ENCODE measurements at regions not wholly inside any gene's neighbourhood (a gene's known extent, or its start where the extent isn't known, plus 50 kb on each side); places are given as distances from the start of the nearest gene placed in this dataset.

GRCh38 chr1:189356206-189356605, 1121.5 kb downstream of the BRINP3 start:
- ATAC-seq (no peak), DNase-seq (no peak)
- Histone ChIP-seq H3K27me3 (no peaks in the 10 kb centered on the region), H3K4me3 (no peak overlapping the region), H3K36me3 (replicated peaks in 1 of 2; ENCODE audit: insufficient read depth in 1 of 2, low read depth in 2 of 2) (no peaks in the 10 kb centered on the region), H3K4me1 (no peaks in the 10 kb centered on the region), H3K27ac (no peak overlapping the region), H3K9me3 (no peaks in the 10 kb centered on the region)
- intact Hi-C loops (cut with DNase I), result no loop called here
- TF ChIP-seq POLR2A (IDR thresholded peaks at IDR 0.05) (no peak), CTCF (IDR thresholded peaks at IDR 0.05) (no peak)

GRCh38 chr1:189357317-189357716, 1120.3 kb downstream of the BRINP3 start:
- ATAC-seq, result no peak
- H3K9me3 ChIP-seq, result no peaks in the 10 kb centered on the region
- no peaks in the 10 kb centered on the region for H3K27me3 ChIP-seq
- intact Hi-C loops (cut with DNase I), result no loop called here
- TF ChIP-seq POLR2A (IDR thresholded peaks at IDR 0.05), result no peak
- no peak for TF ChIP-seq CTCF (IDR thresholded peaks at IDR 0.05)
- no peak overlapping the region for H3K27ac ChIP-seq
- WGBS, 2 donors, result 74 to 92% methylated on average over 1 of the region's 1 CpG
- no peaks in the 10 kb centered on the region for H3K36me3 ChIP-seq (replicated peaks in 1 of 2; ENCODE audit: insufficient read depth in 1 of 2, low read depth in 2 of 2)
- DNase-seq, result no peak
- H3K4me3 ChIP-seq, result no peak overlapping the region
- H3K4me1 ChIP-seq, result no peaks in the 10 kb centered on the region

GRCh38 chr1:189369612-189370011, 1108.1 kb downstream of the BRINP3 start:
- intact Hi-C loops (cut with DNase I), result no loop called here
- Histone ChIP-seq H3K36me3 (replicated peaks in 1 of 2; ENCODE audit: insufficient read depth in 1 of 2, low read depth in 2 of 2) (no peaks in the 10 kb centered on the region), H3K27me3 (no peaks in the 10 kb centered on the region), H3K4me1 (no peaks in the 10 kb centered on the region), H3K9me3 (no peaks in the 10 kb centered on the region), H3K4me3 (no peak overlapping the region), H3K27ac (no peak overlapping the region)
- ATAC-seq (no peak), DNase-seq (no peak)
- TF ChIP-seq CTCF (IDR thresholded peaks at IDR 0.05) (no peak), POLR2A (IDR thresholded peaks at IDR 0.05) (no peak)

- H3K4me3 ChIP-seq, result no peak overlapping the region
- no peak for TF ChIP-seq POLR2A (IDR thresholded peaks at IDR 0.05)
- no peak for TF ChIP-seq CTCF (IDR thresholded peaks at IDR 0.05)
- WGBS, 2 donors, result 26 to 27% methylated on average over 3 of the region's 3 CpGs
- no peaks in the 10 kb centered on the region for H3K4me1 ChIP-seq
- DNase-seq (no peak), ATAC-seq (no peak)
- no peaks in the 10 kb centered on the region for H3K9me3 ChIP-seq
- H3K36me3 ChIP-seq (replicated peaks in 1 of 2; ENCODE audit: insufficient read depth in 1 of 2, low read depth in 2 of 2), result no peaks in the 10 kb centered on the region
- H3K27me3 ChIP-seq, result no peaks in the 10 kb centered on the region
- intact Hi-C loops (cut with DNase I), result no loop called here
- H3K27ac ChIP-seq, result no peak overlapping the region
Observed at GRCh38 chr1:189374816-189375215, 1102.8 kb downstream of the BRINP3 start.

GRCh38 chr1:189405419-189405818, 1072.2 kb downstream of the BRINP3 start:
- WGBS, 2 donors, result 26 to 32% methylated on average over 1 of the region's 1 CpG
- Histone ChIP-seq H3K4me1 (no peaks in the 10 kb centered on the region), H3K4me3 (no peak overlapping the region), H3K9me3 (no peaks in the 10 kb centered on the region), H3K36me3 (replicated peaks in 1 of 2; ENCODE audit: insufficient read depth in 1 of 2, low read depth in 2 of 2) (no peaks in the 10 kb centered on the region), H3K27ac (no peak overlapping the region), H3K27me3 (no peaks in the 10 kb centered on the region)
- DNase-seq (no peak), ATAC-seq (no peak)
- TF ChIP-seq POLR2A (IDR thresholded peaks at IDR 0.05) (no peak), CTCF (IDR thresholded peaks at IDR 0.05) (no peak)
- intact Hi-C loops (cut with DNase I), result no loop called here

All from body of pancreas (tissue), 4 donors.